Type B pancreatic cell (in vitro differentiated cells): ENCODE measurements at regions not wholly inside any gene's neighbourhood (a gene's known extent, or its start where the extent isn't known, plus 50 kb on each side); places are given as distances from the start of the nearest gene placed in this dataset.

ENCODE experiments used
- DNase-seq: peaks from one replicate; pipeline ENCODE4 v3.0.0; 2021; ENCODE audit warnings: mixed read lengths; ENCODE audit not compliant: unreplicated experiment; ENCODE audit errors: extremely low spot score
- H3K27ac Mint-ChIP-seq: 2 replicates; pipeline ENCODE4 v1.8.0; 2021; ENCODE audit warnings: mild to moderate bottlenecking, mixed read lengths
- H3K27me3 Mint-ChIP-seq: 2 replicates; pipeline ENCODE4 v1.8.0; 2021; ENCODE audit warnings: mixed read lengths
- H3K36me3 Mint-ChIP-seq: 2 replicates; pipeline ENCODE4 v1.8.0; 2021; ENCODE audit warnings: mixed read lengths
- H3K4me1 Mint-ChIP-seq: one replicate; pipeline ENCODE4 v1.8.0; 2021; ENCODE audit warnings: mixed read lengths; ENCODE audit not compliant: unreplicated experiment
- H3K4me3 Mint-ChIP-seq: 2 replicates; pipeline ENCODE4 v1.8.0; 2021; ENCODE audit warnings: mild to moderate bottlenecking, mixed read lengths
- H3K9me3 Mint-ChIP-seq: 2 replicates; pipeline ENCODE4 v1.8.0; 2021; ENCODE audit warnings: mixed read lengths
- CTCF ChIP-seq: fragments of 200-600 bp; sonication (generic); conservative IDR thresholded peaks from 2 replicates; pipeline ENCODE4 v1.5.0; 2021; ENCODE audit warnings: antibody characterized with exemption, mild to moderate bottlenecking

- Mint-ChIP-seq H3K9me3 (no peaks in the 10 kb centered on the region), H3K4me1 (peaks cover 16% of the 10 kb centered on the region), H3K4me3 (no peak overlapping the region), H3K36me3 (no peaks in the 10 kb centered on the region), H3K27me3 (peaks cover 76% of the 10 kb centered on the region), H3K27ac (no peak overlapping the region)
- DNase-seq, result no peak
- TF ChIP-seq CTCF, result no peak
These were observed 185.3 kb upstream of the GPR26 start for GRCh38 chr10:123480845-123481244.

- H3K4me3 Mint-ChIP-seq, result no peak overlapping the region
- no peak for DNase-seq
- peaks cover 16% of the 10 kb centered on the region for H3K4me1 Mint-ChIP-seq
- no peak for TF ChIP-seq CTCF
- peaks cover 75% of the 10 kb centered on the region for H3K27me3 Mint-ChIP-seq
- no peak overlapping the region for H3K27ac Mint-ChIP-seq
- no peaks in the 10 kb centered on the region for H3K9me3 Mint-ChIP-seq
- H3K36me3 Mint-ChIP-seq, result no peaks in the 10 kb centered on the region
These were observed 181.4 kb upstream of the GPR26 start for GRCh38 chr10:123484722-123485121.

GRCh38 chr10:123485341-123485960, 180.7 kb upstream of the GPR26 start:
- Mint-ChIP-seq H3K27ac (no peak overlapping the region), H3K27me3 (peaks cover 70% of the 10 kb centered on the region), H3K4me3 (no peak overlapping the region), H3K4me1 (peaks cover 13% of the 10 kb centered on the region), H3K36me3 (no peaks in the 10 kb centered on the region), H3K9me3 (no peaks in the 10 kb centered on the region)
- no peak for DNase-seq
- TF ChIP-seq CTCF, result no peak

GRCh38 chr10:123488436-123488835, 177.7 kb upstream of the GPR26 start:
- no peaks in the 10 kb centered on the region for H3K36me3 Mint-ChIP-seq
- H3K27ac Mint-ChIP-seq, result no peak overlapping the region
- H3K4me3 Mint-ChIP-seq, result no peak overlapping the region
- H3K27me3 Mint-ChIP-seq, result peaks cover 79% of the 10 kb centered on the region
- no peak for DNase-seq
- H3K9me3 Mint-ChIP-seq, result no peaks in the 10 kb centered on the region
- H3K4me1 Mint-ChIP-seq, result peaks cover 12% of the 10 kb centered on the region
- no peak for TF ChIP-seq CTCF

GRCh38 chr10:123491364-123491763, 174.8 kb upstream of the GPR26 start:
- H3K27me3 Mint-ChIP-seq, result peaks cover 71% of the 10 kb centered on the region
- H3K4me3 Mint-ChIP-seq, result no peak overlapping the region
- no peaks in the 10 kb centered on the region for H3K36me3 Mint-ChIP-seq
- no peaks in the 10 kb centered on the region for H3K9me3 Mint-ChIP-seq
- TF ChIP-seq CTCF, result no peak
- peaks cover 19% of the 10 kb centered on the region for H3K4me1 Mint-ChIP-seq
- no peak for DNase-seq
- no peak overlapping the region for H3K27ac Mint-ChIP-seq

- TF ChIP-seq CTCF, result no peak
- Mint-ChIP-seq H3K4me3 (no peak overlapping the region), H3K27me3 (peaks cover 70% of the 10 kb centered on the region), H3K36me3 (no peaks in the 10 kb centered on the region), H3K4me1 (peaks cover 19% of the 10 kb centered on the region), H3K27ac (no peak overlapping the region), H3K9me3 (no peaks in the 10 kb centered on the region)
- DNase-seq, result no peak
These were observed 174.1 kb upstream of the GPR26 start for GRCh38 chr10:123492016-123492415.
